ENCODE measurements at regions not wholly inside any gene's neighbourhood (a gene's known extent, or its start where the extent isn't known, plus 50 kb on each side); places are given as distances from the start of the nearest gene placed in this dataset.

- no TSS peak for BruUV-seq (replicated peaks)
- ChIA-PET CTCF (no interaction called here), POLR2A (interaction anchor here (0.6 kb wide), 1 partner anchor 290 kb away, joined by 5 read pairs; no protein-coding TSS in a partner anchor)
- intact Hi-C loops (cut with micrococcal nuclease; ENCODE audit: unreplicated experiment) (loop anchor here (5.0 kb wide), 1 partner anchor 91 kb away; no protein-coding TSS in a partner anchor), in situ Hi-C loops (cut with HindIII; ENCODE audit: low pct_unique_long_range_greater_than_20kb, low sequenced_read_pairs) (no loop called here)
- Histone ChIP-seq H3K27ac (ENCODE audit: low read length) (peak overlapping the region; percentile 100), H3K9me3 (ENCODE audit: control insufficient read depth, insufficient read depth, low read depth, low read length) (peaks cover 20% of the 10 kb centered on the region; the same call in 1 of the 2 replicates), H3K4me1 (ENCODE audit: control insufficient read depth, insufficient read depth, low read length) (peaks cover 20% of the 10 kb centered on the region), H3K36me3 (ENCODE audit: control insufficient read depth, insufficient read depth, low read length) (no peaks in the 10 kb centered on the region), H3K27me3 (ENCODE audit: control insufficient read depth, insufficient read depth, low read length) (no peaks in the 10 kb centered on the region), H3K4me3 (ENCODE audit: low read depth in 2 of 2, low read length in 2 of 2) (no peak overlapping the region)
- no peak for TF ChIP-seq SIN3A (IDR thresholded peaks at IDR 0.05; ENCODE audit: borderline replicate concordance, insufficient read depth, low read depth, low read length)
- TF ChIP-seq REST (IDR thresholded peaks at IDR 0.05; ENCODE audit: insufficient read depth in 1 of 2, low read depth in 2 of 2, low read length in 1 of 2): no peak
- TF ChIP-seq TCF7L2 (IDR thresholded peaks at IDR 0.05; ENCODE audit: low read depth, low read length): no peak
- no peak for TF ChIP-seq POLR2AphosphoS5 (IDR thresholded peaks at IDR 0.05; ENCODE audit: low read depth, low read length)
- no peak for TF ChIP-seq CTCF (IDR thresholded peaks at IDR 0.05)
- DNase-seq (ENCODE audit: low read depth, low spot score) (no peak), ATAC-seq (no peak)
Observed at GRCh38 chr10:4675808-4676207, 150.2 kb upstream of the AKR1E2 start.

- TF ChIP-seq SIN3A (IDR thresholded peaks at IDR 0.05; ENCODE audit: borderline replicate concordance, insufficient read depth, low read depth, low read length) (no peak), REST (IDR thresholded peaks at IDR 0.05; ENCODE audit: insufficient read depth in 1 of 2, low read depth in 2 of 2, low read length in 1 of 2) (no peak), CTCF (IDR thresholded peaks at IDR 0.05) (no peak)
- peaks cover 25% of the 10 kb centered on the region; the same call in 1 of the 2 replicates for H3K9me3 ChIP-seq (ENCODE audit: control insufficient read depth, insufficient read depth, low read depth, low read length)
- peaks cover 17% of the 10 kb centered on the region for H3K4me1 ChIP-seq (ENCODE audit: control insufficient read depth, insufficient read depth, low read length)
- H3K4me3 ChIP-seq (ENCODE audit: low read depth in 2 of 2, low read length in 2 of 2): no peak overlapping the region
- H3K36me3 ChIP-seq (ENCODE audit: control insufficient read depth, insufficient read depth, low read length): no peaks in the 10 kb centered on the region
- no TSS peak for BruUV-seq (replicated peaks)
- in situ Hi-C loops (cut with HindIII; ENCODE audit: low pct_unique_long_range_greater_than_20kb, low sequenced_read_pairs) (no loop called here), intact Hi-C loops (cut with micrococcal nuclease; ENCODE audit: unreplicated experiment) (no loop called here)
- CTCF ChIA-PET: no interaction called here
- peak overlapping the region; percentile 100 for H3K27ac ChIP-seq (ENCODE audit: low read length)
- no peak for ATAC-seq
- POLR2A ChIA-PET: interaction anchor here (1.3 kb wide), 1 partner anchor 888 kb away, joined by 5 read pairs; the partner anchor contains the start of gene KLF6
- no peak for DNase-seq (ENCODE audit: low read depth, low spot score)
- no peaks in the 10 kb centered on the region for H3K27me3 ChIP-seq (ENCODE audit: control insufficient read depth, insufficient read depth, low read length)
Observed at GRCh38 chr10:4673279-4674040, 152.5 kb upstream of the AKR1E2 start.

Data from Panc1 (cell line).